ENCODE measurements at regions not wholly inside any gene's neighbourhood (a gene's known extent, or its start where the extent isn't known, plus 50 kb on each side); places are given as distances from the start of the nearest gene placed in this dataset.

DNA sequence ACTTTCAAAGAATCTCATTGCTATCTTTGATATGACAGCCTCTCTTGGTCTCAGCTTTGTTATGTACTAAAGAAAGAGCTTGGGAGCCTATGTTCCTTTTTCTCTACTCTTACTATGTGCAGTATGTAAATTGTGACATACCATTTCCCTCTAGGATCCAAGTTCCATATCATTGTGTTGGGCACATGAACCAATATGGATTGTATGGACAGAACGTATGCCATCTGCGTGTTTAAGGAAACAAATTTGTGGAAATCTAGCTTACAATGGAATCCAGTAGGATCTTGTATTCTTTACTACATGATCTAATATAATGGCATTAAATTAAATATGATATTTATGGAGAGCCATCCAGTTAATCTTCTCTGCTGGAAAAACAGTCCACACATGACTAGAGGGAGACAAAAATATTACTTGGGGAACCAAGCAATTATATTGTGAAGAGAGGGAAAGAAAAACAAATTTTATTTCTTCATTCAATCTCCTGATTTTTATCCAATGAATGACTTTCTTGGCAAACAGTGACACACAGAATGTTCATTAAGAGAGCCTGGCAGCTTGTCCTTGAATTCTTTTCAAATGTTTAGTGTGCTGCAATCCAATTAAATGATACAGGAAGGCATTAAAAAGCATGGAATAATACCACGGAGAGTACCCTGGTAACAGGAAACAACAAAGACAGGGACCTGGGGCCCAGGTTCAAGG, 106.5 kb upstream of the DAB1 start:
- no peak for DNase-seq

- no peak for DNase-seq
These were observed 98.7 kb upstream of the DAB1 start for GRCh38 chr1:57522575-57522974.

DNA sequence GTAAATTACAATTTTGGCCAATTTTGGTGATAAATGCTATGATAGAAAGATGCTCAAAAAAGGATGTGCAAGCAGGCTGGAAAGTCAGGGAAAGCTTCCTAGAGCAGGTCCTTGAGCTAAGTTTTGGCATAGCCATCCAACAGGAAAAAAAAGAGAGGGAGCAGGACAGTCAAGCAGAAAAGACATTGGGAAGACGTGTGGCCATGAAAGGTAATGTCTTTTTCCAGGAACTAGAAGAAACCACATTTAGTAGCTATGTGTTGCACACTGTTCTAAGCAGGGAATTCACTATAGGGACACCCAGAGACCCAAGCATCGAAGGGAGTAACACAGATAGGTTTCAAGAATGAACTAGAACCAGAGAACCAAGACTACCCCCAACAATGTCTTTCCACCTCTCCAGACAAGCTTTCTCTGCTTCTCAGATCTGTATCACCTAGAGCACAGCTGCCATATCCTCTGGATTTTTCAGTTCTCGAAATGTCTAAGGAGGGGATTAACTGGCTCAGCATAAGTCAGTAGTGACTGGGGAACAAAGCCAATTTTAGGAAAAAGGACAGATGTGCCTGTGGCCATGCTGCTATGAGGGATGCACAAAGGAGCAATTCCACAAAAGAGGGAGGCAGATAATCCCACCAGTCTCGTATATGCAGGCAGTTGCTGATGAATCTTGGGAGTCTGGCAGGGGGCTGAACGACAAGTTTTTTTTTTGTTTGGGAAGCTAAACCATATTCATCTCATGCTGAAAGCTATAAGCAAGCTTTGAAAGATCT, 97.1 kb upstream of the DAB1 start:
- no peak for DNase-seq

DNA sequence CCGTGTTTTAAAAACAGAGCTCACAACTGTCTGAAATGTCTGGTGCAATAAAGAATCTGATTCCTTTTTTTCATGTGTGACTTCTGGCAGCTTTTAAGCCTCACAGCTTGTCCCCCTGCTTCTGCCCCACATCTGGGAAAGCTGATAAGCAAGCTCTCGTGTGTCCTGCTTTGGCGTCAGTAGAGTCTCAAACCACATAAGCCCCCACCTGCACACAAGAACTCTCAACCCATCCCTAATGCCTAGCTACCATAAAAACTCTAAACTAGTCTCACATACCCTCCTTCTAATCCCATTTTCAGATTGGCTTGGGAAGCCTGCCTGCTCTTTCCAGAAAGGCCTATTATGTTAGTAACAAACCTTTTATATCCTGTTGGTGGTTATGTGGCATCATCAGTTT, 94.6 kb upstream of the DAB1 start:
- DNase-seq: no peak

GRCh38 chr1:57517587-57518374, 93.9 kb upstream of the DAB1 start:
- no peak for DNase-seq

DNA sequence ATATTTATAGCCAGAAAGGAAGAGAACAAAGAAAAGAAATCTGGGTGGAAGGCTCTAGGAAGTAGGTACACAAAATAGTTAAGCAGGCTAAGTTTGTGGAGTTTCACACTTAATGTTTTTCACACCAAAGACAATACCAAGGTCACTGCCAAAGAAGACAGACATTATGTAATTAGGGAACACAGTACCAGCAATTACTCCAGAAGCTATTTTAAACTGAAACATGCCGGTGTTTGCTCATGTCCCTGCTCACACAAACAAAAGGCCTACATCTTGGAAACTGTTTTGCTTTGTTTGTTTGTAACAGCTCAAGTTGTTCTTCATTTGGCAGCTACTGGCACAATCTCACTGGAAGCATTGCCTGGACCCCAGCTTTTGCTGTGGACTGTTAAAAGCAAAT, 88.5 kb upstream of the DAB1 start:
- no peak for DNase-seq

DNA sequence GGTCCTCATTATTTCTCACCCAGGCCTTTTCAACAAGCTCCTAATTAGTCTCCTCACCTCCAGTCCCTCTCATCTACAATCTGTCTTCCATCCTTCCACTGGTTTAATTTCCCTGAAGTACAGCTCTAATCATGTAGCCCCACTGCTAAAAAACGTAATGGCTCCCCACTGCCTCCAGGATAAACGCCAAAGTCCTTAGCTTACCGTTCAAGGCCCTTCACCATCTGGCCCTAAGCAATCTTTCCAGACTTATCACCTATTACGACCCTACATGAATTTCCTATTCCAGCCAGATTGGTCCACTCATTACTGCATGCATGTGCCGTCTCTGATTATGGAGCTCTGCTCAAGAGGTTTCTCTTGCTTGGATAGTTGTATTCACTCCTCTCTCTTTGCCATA, 83.1 kb upstream of the DAB1 start:
- DNase-seq: no peak

- no peak for DNase-seq
These were observed 79.5 kb upstream of the DAB1 start for GRCh38 chr1:57503337-57503736.

DNA sequence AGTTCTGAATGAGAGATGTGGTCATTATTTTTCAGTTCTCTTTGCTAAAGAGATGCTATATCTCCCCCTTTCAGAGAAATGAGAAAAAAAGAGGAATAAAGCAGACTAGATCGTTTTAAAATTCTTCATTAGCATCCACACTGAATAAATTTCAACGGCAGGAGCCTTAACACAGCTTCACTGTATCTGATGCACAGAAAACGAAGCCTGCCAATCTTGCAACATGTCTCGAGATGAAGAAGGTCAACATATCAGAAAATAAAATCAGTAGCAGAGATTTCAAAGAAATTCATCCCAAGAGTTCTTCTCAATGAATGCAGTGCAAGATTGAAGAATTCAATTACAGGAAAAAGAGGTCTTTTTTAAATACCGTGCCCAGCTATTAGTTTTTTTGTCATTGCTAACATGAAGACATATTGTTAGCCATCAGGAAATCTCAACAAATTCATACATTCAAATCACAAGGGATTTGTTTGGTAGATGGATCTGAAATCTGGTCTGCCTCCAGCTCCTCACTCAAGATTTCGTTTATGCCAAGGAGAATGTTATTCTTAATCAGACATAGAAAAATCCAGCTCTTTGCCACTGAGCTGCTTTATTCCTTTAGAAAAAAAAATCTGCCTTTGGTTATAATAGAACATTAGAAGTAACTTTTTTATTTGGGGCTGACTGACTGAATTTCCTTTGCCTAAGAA, 76.4 kb upstream of the DAB1 start:
- DNase-seq: no peak

DNA sequence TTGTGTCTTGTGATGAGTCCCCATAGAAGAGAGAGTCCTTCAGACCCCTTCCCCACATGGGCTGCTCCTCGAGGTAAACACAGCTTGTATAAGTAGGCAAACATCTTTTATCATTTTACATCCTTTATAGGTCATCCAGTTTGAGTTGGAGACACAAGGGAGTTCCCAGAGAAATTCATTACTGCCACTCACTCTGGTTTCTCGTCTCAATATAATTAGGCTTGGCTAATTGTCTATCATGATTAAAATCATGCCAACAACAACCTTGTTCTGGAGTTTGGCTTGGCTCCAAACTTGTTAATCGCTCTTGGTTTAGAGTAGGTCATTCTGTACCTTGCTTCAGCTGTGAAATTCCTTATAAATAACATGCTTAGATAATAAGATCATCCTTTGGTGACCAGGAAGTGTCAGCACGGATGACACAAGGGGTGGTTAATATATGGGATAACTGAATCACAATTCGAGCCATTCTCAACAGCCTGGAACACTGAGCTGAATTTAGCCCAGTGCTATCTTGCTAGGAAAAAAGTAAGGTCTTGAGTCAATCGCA, 70.7 kb upstream of the DAB1 start:
- no peak for DNase-seq

DNA sequence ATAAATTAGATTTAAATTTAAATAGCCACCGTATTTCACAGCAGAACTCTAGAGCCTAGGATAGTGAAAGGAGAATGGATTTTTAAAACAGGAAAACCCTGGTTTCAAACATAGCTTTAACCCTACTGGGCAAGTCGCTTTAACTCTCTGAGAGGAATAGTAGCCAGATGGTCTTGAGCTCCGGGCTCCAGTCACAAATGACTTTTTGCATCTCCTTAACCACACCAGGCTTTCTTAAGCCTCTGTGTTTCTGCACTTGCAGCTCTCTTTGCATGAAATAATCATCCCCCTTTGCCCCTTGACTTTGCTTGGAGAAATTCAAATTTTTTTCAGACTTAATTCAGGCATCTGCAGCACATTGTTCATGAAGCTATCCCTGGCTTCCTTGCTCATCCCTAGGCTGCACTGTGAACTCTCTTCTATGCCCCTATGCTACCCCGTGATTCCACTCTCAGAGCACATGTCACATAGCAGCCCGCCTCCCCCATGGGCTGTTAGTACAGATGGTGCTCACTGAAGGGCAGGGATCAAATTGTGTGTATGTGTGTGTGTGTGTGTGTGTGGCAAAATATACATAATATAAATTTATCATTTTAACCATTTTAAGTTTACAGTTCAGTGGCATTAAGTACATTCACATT, 68.8 kb upstream of the DAB1 start:
- DNase-seq: no peak

- DNase-seq: no peak
These were observed 65.6 kb upstream of the DAB1 start for GRCh38 chr1:57489358-57490036.

DNA sequence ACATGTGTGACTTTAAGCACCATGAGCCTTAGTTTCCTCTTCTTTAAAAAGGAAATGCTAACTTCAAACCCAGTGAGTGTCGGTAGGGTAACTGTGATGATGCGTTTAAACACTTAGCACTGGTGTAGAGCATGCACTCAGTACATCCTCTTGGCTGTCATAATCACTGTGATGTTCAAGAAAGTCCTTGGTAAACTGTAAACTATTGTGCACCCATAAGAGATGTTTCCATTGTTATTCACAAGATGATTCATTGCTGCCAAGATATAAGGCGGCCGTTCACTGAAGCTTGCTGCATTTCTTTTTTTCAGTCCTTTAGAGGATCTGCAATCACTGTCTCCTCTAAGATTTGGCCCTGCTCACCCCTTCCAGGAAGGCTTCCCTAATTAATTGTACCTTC, 61.8 kb upstream of the DAB1 start:
- no peak for DNase-seq

DNA sequence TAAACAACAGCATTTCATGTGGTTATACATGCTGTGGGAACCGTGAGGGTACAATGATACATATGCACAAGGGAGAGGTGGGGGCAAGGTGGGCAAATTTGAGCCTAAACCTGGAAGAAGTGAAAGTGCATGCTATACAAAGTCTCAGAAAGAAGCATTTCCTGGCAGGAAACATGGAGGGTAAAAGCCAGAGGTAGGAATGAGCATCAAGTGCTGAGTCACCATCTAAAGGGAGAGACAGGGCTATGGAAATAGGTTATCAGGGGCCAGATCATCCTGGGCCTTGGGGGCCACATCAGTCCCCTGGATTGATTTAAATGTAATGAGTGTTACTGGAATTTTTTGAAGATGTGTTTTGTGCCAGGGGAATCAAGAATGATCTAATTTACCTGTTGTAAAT, 60.1 kb upstream of the DAB1 start:
- DNase-seq: no peak

- DNase-seq: no peak
These were observed 55.6 kb upstream of the DAB1 start for GRCh38 chr1:57479471-57479870.

DNA sequence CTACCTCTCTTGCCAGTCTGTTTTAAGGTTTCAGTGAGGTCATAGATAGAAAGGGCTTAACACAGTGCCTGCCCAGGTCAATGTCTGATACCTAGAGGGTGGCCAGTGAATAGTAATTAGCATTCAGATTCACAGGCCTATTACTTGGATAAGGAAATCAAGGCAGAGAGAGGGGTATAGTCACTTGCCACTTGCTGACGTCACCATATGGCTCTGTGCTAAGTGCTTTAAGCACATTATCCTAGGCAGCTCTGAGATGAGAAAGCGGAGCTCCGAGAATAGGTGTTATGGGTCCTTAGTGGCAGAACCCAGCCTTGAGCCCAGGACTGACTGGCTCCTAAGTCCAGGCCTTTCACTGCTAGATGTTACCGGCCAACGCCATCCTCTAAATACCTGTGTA, 51.5 kb upstream of the DAB1 start:
- no peak for DNase-seq

- DNase-seq: no peak
These were observed 50.4 kb upstream of the DAB1 start for GRCh38 chr1:57474137-57474750.
